ENCODE measurements at regions not wholly inside any gene's neighbourhood (a gene's known extent, or its start where the extent isn't known, plus 50 kb on each side); places are given as distances from the start of the nearest gene placed in this dataset.

- intact Hi-C loops (cut with DNase I) = no loop called here
- Histone ChIP-seq H3K27me3 (no peaks in the 10 kb centered on the region), H3K36me3 (no peaks in the 10 kb centered on the region), H3K9me3 (no peaks in the 10 kb centered on the region), H3K9ac (ENCODE audit: low read depth in 2 of 2, low read length in 2 of 2) (no peak overlapping the region), H3K27ac (no peak overlapping the region), H3K4me1 (no peaks in the 10 kb centered on the region), H3K4me3 (no peak overlapping the region)
- DNase-seq = no peak
- TF ChIP-seq, protein P1, sequence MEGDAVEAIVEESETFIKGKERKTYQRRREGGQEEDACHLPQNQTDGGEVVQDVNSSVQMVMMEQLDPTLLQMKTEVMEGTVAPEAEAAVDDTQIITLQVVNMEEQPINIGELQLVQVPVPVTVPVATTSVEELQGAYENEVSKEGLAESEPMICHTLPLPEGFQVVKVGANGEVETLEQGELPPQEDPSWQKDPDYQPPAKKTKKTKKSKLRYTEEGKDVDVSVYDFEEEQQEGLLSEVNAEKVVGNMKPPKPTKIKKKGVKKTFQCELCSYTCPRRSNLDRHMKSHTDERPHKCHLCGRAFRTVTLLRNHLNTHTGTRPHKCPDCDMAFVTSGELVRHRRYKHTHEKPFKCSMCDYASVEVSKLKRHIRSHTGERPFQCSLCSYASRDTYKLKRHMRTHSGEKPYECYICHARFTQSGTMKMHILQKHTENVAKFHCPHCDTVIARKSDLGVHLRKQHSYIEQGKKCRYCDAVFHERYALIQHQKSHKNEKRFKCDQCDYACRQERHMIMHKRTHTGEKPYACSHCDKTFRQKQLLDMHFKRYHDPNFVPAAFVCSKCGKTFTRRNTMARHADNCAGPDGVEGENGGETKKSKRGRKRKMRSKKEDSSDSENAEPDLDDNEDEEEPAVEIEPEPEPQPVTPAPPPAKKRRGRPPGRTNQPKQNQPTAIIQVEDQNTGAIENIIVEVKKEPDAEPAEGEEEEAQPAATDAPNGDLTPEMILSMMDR (IDR thresholded peaks at IDR 0.05) = no peak
These were observed 891.9 kb upstream of the LRRTM1 start for GRCh38 chr2:81196383-81196851.

GRCh38 chr2:81195774-81196382 is 891.3 kb upstream of the LRRTM1 start:
- H3K9me3 ChIP-seq = no peaks in the 10 kb centered on the region
- no peak overlapping the region for H3K27ac ChIP-seq
- no peaks in the 10 kb centered on the region for H3K4me1 ChIP-seq
- no peak for DNase-seq
- no peaks in the 10 kb centered on the region for H3K27me3 ChIP-seq
- H3K36me3 ChIP-seq = no peaks in the 10 kb centered on the region
- intact Hi-C loops (cut with DNase I) = no loop called here
- H3K9ac ChIP-seq (ENCODE audit: low read depth in 2 of 2, low read length in 2 of 2) = no peak overlapping the region
- TF ChIP-seq, protein P1 (IDR thresholded peaks at IDR 0.05) = no peak
- no peak overlapping the region for H3K4me3 ChIP-seq

DNA sequence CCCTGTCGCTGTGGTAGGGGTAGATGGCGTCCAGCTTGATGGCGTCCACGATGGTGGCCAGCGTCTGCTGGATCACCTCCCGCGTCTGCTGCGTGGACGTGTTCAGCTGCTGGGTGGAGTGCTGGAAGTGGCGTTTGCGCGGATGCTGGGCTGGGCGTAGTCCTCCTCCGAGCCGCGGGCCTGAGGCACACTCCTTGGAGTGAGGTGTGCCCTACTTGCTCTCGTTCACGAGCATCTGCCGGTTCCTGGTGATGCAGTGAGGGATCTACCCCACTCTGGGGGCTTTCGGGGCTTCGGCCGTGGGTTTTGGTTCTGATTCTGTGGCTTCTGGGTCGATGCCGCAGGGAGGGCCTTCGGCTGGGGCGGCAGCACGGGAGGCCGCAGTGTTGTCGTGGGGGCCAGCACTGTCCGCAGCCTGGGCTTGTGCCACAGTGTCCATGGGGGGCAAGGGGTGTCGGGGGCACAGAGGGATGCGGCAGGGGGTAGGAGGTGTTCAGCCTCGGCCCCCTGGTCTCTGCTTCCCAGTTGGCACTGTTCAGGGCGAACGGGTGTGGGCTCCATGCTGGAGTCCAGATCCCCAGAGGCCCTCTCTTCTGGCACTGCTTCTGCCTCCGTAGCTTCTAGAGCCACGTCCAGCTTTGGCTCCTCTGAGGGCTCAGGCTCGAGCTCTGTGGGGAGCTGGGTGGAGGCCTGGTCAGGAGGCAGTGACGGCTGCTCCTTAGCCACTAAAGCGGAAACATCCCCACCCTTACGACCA is 890.6 kb upstream of the LRRTM1 start:
- no peak for DNase-seq

GRCh38 chr2:81194581-81194980 is 890.0 kb upstream of the LRRTM1 start:
- Histone ChIP-seq H3K9ac (ENCODE audit: low read depth in 2 of 2, low read length in 2 of 2) (no peak overlapping the region), H3K27me3 (no peaks in the 10 kb centered on the region), H3K4me3 (no peak overlapping the region), H3K4me1 (no peaks in the 10 kb centered on the region), H3K36me3 (no peaks in the 10 kb centered on the region), H3K9me3 (no peaks in the 10 kb centered on the region), H3K27ac (no peak overlapping the region)
- intact Hi-C loops (cut with DNase I) = no loop called here
- TF ChIP-seq, protein P1 (IDR thresholded peaks at IDR 0.05) = no peak
- DNase-seq = no peak

More for the DNA sequence above, 890.6 kb upstream of the LRRTM1 start:
- H3K27me3 ChIP-seq = no peaks in the 10 kb centered on the region
- no peaks in the 10 kb centered on the region for H3K36me3 ChIP-seq
- H3K4me3 ChIP-seq = no peak overlapping the region
- no peaks in the 10 kb centered on the region for H3K4me1 ChIP-seq
- H3K9ac ChIP-seq (ENCODE audit: low read depth in 2 of 2, low read length in 2 of 2) = no peak overlapping the region
- TF ChIP-seq, protein P1 (IDR thresholded peaks at IDR 0.05) = no peak
- H3K9me3 ChIP-seq = no peaks in the 10 kb centered on the region
- intact Hi-C loops (cut with DNase I) = no loop called here
- H3K27ac ChIP-seq = no peak overlapping the region

DNA sequence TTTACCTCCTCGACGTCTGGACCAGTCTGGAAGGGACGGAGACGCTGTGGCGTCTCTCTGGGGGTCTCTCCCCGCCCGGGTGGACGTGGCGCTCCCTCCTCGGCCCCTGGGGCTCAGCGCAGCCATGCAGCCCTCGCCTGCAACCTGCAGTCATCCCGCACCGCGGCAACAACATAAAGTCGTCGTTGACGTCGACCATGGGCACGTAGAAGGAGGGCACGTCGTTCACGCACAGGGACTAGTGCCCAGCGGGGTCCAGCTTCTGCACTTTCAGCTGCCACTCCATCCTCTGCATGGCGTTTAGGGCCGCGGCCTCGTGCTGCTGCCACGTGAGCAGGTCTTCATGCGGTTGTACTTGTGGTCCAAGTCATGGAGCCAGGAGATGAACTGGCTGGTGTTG is 889.6 kb upstream of the LRRTM1 start:
- no peak for DNase-seq
- no peak overlapping the region for H3K4me3 ChIP-seq
- TF ChIP-seq, protein P1 (IDR thresholded peaks at IDR 0.05) = no peak
- intact Hi-C loops (cut with DNase I) = no loop called here
- H3K27ac ChIP-seq = no peak overlapping the region
- no peaks in the 10 kb centered on the region for H3K4me1 ChIP-seq
- no peaks in the 10 kb centered on the region for H3K27me3 ChIP-seq
- H3K9me3 ChIP-seq = no peaks in the 10 kb centered on the region
- H3K9ac ChIP-seq (ENCODE audit: low read depth in 2 of 2, low read length in 2 of 2) = no peak overlapping the region
- H3K36me3 ChIP-seq = no peaks in the 10 kb centered on the region
